ENCODE measurements at regions not wholly inside any gene's neighbourhood (a gene's known extent, or its start where the extent isn't known, plus 50 kb on each side); places are given as distances from the start of the nearest gene placed in this dataset.

DNA sequence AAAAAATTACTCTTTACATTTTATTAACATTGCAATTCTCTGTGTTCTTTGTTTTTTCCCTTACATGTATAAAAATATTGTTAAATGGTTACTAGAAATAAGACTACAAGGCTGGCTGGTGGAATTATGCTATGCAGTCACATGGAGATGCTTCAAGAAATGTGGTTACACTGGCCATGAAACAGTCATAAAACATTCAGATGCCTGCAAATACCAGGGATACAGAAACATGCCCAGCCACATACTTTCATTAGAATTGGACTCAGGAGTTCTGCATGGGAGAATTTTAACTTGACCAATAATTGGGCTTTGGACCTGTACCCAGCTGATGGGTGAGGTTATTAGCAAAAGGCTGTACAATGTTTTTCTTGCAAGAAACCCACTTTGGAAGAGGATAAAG is 1407.7 kb upstream of the SLC10A2 start:
- H3K27ac ChIP-seq (ENCODE audit: low read depth, low read length): no peak overlapping the region
- H2BK120ac ChIP-seq (replicated peaks; ENCODE audit: low read depth, low read length): no peak overlapping the region
- no peak overlapping the region for H2AK5ac ChIP-seq (ENCODE audit: low read depth, low read length)
- DNase-seq (ENCODE audit: low read depth in 1 of 2, low spot score in 2 of 2): no peak
- no peak overlapping the region for H2BK5ac ChIP-seq (ENCODE audit: low read depth, low read length)
- no peak overlapping the region for H3K18ac ChIP-seq (ENCODE audit: extremely low read depth, low read length)
- no peaks in the 10 kb centered on the region for H3K79me1 ChIP-seq (ENCODE audit: low read depth, low read length)
- no peak overlapping the region for H3K9ac ChIP-seq (replicated peaks in 1 of 4; ENCODE audit: extremely low read depth in 1 of 4, low read depth in 3 of 4, low read length in 3 of 4)
- H3K79me2 ChIP-seq (ENCODE audit: control insufficient read depth in 1 of 2, insufficient read depth in 2 of 2, low read length in 2 of 2): no peaks in the 10 kb centered on the region
- H4K91ac ChIP-seq (replicated peaks; ENCODE audit: insufficient read length, low read length): no peak overlapping the region
- H2BK15ac ChIP-seq (ENCODE audit: low read length): no peak overlapping the region
- no peaks in the 10 kb centered on the region for H4K20me1 ChIP-seq (replicated peaks in 1 of 2; ENCODE audit: control insufficient read depth in 1 of 2, insufficient read depth in 2 of 2, low read length in 2 of 2)
- H3K4me1 ChIP-seq (replicated peaks in 1 of 4; ENCODE audit: control insufficient read depth in 3 of 4, insufficient read depth in 4 of 4, low read length in 3 of 4): no peaks in the 10 kb centered on the region
- no peak overlapping the region for H3K4me3 ChIP-seq (ENCODE audit: extremely low read depth in 1 of 4, insufficient read depth in 2 of 4, low read depth in 3 of 4, low read length in 4 of 4)
- no peak overlapping the region for H4K5ac ChIP-seq (ENCODE audit: insufficient read length, low read depth, low read length)
- H2BK12ac ChIP-seq (ENCODE audit: low read depth, low read length): no peak overlapping the region
- H2AFZ ChIP-seq (ENCODE audit: low read length): no peak overlapping the region
- H3K23ac ChIP-seq (ENCODE audit: insufficient read length): no peak overlapping the region
- FAIRE-seq: no peak
- H3K4me2 ChIP-seq (ENCODE audit: insufficient read depth in 1 of 2, low read depth in 2 of 2, low read length in 2 of 2): no peak overlapping the region
- no peaks in the 10 kb centered on the region for H3K9me3 ChIP-seq (ENCODE audit: insufficient read depth in 2 of 2, low read depth in 1 of 2, low read length in 1 of 2)
- TF ChIP-seq, protein P1, sequence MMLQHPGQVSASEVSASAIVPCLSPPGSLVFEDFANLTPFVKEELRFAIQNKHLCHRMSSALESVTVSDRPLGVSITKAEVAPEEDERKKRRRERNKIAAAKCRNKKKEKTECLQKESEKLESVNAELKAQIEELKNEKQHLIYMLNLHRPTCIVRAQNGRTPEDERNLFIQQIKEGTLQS (IDR thresholded peaks at IDR 0.05; ENCODE audit: insufficient read depth, low read depth, low read length): no peak
- TF ChIP-seq POU5F1 (IDR thresholded peaks at IDR 0.05; ENCODE audit: low read depth, low read length): no peak
- no peak for TF ChIP-seq BRCA1 (IDR thresholded peaks at IDR 0.05; ENCODE audit: low read depth, low read length)
- no peak for TF ChIP-seq SP2 (IDR thresholded peaks at IDR 0.05; ENCODE audit: low read length)
- TF ChIP-seq SP1 (IDR thresholded peaks at IDR 0.05; ENCODE audit: low read depth, low read length): no peak
- TF ChIP-seq HDAC6 (IDR thresholded peaks at IDR 0.05; ENCODE audit: low read depth, low read length): no peak
- TF ChIP-seq KDM4A (IDR thresholded peaks at IDR 0.05; ENCODE audit: low read depth, low read length, severe bottlenecking): no peak
- no peak for TF ChIP-seq RNF2 (IDR thresholded peaks at IDR 0.05; ENCODE audit: borderline replicate concordance, low read depth, low read length, missing control alignments, poor library complexity, severe bottlenecking)
- TF ChIP-seq JUND (IDR thresholded peaks at IDR 0.05; ENCODE audit: low read length): no peak
- H3K27me3 ChIP-seq (replicated peaks in 1 of 4; ENCODE audit: control insufficient read depth in 3 of 4, extremely low read depth in 1 of 4, insufficient read depth in 3 of 4, low read length in 3 of 4): no peaks in the 10 kb centered on the region
- CTCF ChIA-PET (ENCODE audit: partially characterized antibody): interaction anchor here (0.6 kb wide), 1 partner anchor 205 kb away, joined by 3 read pairs; no protein-coding TSS in a partner anchor
- no peaks in the 10 kb centered on the region for H3K36me3 ChIP-seq (ENCODE audit: control insufficient read depth in 2 of 4, insufficient read depth in 4 of 4, low read length in 3 of 4)
- H3K56ac ChIP-seq (replicated peaks; ENCODE audit: insufficient read length, low read depth, low read length): no peak overlapping the region
- no peak overlapping the region for H3K14ac ChIP-seq (ENCODE audit: insufficient read length)
- POLR2A ChIA-PET (ENCODE audit: partially characterized antibody): no interaction called here
- no peak overlapping the region for H4K8ac ChIP-seq (ENCODE audit: extremely low read depth, insufficient read depth, low read length)
- H2BK20ac ChIP-seq (ENCODE audit: low read length): no peak overlapping the region
- no peaks in the 10 kb centered on the region for H3K23me2 ChIP-seq (ENCODE audit: low read depth, low read length)
- no peak overlapping the region for H3K4ac ChIP-seq (replicated peaks; ENCODE audit: insufficient read length, low read depth, low read length)
